ENCODE measurements at regions not wholly inside any gene's neighbourhood (a gene's known extent, or its start where the extent isn't known, plus 50 kb on each side); places are given as distances from the start of the nearest gene placed in this dataset.
"Not testable (repeated sequence)": the region's sequence is repeated elsewhere in the genome, so short reads cannot be mapped to it uniquely, and the experiment has no call there.

DNA sequence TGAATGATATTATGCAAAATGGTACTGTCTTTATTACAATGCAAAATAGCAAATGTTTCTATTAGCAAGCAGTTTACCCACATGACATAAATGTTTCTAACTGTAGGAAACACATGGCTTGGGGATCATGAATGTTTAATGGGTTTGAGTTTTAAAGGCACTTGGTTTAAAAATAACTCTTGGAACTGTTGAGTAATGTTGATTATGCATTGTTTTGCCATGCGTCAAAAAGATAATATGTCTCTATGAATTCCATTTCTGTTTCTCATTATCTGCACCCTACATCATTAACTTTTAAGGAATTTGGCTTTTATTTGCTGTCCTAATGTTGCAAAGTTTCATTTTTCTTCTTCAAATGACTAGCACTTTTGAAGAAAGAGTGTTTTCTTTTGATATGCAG is 1355.5 kb downstream of the SUCLG1 start:
- H3K4me3 ChIP-seq (ENCODE audit: low read depth, low read length): no peak overlapping the region
- TF ChIP-seq, protein P1, sequence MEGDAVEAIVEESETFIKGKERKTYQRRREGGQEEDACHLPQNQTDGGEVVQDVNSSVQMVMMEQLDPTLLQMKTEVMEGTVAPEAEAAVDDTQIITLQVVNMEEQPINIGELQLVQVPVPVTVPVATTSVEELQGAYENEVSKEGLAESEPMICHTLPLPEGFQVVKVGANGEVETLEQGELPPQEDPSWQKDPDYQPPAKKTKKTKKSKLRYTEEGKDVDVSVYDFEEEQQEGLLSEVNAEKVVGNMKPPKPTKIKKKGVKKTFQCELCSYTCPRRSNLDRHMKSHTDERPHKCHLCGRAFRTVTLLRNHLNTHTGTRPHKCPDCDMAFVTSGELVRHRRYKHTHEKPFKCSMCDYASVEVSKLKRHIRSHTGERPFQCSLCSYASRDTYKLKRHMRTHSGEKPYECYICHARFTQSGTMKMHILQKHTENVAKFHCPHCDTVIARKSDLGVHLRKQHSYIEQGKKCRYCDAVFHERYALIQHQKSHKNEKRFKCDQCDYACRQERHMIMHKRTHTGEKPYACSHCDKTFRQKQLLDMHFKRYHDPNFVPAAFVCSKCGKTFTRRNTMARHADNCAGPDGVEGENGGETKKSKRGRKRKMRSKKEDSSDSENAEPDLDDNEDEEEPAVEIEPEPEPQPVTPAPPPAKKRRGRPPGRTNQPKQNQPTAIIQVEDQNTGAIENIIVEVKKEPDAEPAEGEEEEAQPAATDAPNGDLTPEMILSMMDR (IDR thresholded peaks at IDR 0.05; ENCODE audit: control insufficient read depth, extremely low read depth, insufficient read depth): no peak
- no peak for DNase-seq (ENCODE audit: low read depth)

DNA sequence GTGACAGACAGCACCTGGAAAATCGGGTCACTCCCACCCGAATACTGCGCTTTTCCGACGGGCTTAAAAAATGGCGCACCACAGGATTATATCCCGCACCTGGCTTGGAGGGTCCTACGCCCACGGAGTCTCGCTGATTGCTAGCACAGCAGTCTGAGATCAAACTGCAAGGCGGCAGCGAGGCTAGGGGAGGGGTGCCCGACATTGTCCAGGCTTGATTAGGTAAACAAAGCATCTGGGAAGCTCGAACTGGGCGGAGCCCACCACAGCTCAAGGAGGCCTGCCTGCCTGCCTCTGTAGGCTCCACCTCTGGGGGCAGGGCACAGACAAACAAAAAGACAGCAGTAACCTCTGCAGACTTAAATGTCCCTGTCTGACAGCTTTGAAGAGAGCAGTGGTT is 1370.0 kb downstream of the SUCLG1 start:
- not testable (repeated sequence) for DNase-seq (ENCODE audit: low read depth)

DNA sequence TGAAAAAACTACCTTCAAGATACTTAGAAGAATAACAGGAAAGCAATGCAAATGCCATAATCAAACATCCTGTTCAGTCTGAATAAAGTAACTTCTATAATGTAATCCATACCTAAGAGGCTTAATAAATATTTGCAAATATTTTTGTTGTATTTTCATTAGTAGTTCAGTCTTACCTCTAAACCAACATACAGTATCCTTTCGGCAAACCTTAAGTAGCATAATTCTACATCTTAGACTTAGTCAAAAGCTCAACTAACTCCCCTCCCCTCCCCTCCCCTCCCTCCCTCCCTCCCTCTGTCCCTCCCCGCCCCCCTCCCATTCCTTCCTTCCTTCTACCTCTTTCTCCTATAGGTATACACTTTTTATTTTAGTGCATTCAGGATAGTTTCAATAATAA is 1373.2 kb downstream of the SUCLG1 start:
- H3K4me3 ChIP-seq (ENCODE audit: low read depth, low read length): no peak overlapping the region
- TF ChIP-seq, protein P1 (IDR thresholded peaks at IDR 0.05; ENCODE audit: control insufficient read depth, extremely low read depth, insufficient read depth): no peak
- DNase-seq (ENCODE audit: low read depth): no peak

More for the DNA sequence above, 1370.0 kb downstream of the SUCLG1 start:
- H3K4me3 ChIP-seq (ENCODE audit: low read depth, low read length): not testable (repeated sequence)

DNA sequence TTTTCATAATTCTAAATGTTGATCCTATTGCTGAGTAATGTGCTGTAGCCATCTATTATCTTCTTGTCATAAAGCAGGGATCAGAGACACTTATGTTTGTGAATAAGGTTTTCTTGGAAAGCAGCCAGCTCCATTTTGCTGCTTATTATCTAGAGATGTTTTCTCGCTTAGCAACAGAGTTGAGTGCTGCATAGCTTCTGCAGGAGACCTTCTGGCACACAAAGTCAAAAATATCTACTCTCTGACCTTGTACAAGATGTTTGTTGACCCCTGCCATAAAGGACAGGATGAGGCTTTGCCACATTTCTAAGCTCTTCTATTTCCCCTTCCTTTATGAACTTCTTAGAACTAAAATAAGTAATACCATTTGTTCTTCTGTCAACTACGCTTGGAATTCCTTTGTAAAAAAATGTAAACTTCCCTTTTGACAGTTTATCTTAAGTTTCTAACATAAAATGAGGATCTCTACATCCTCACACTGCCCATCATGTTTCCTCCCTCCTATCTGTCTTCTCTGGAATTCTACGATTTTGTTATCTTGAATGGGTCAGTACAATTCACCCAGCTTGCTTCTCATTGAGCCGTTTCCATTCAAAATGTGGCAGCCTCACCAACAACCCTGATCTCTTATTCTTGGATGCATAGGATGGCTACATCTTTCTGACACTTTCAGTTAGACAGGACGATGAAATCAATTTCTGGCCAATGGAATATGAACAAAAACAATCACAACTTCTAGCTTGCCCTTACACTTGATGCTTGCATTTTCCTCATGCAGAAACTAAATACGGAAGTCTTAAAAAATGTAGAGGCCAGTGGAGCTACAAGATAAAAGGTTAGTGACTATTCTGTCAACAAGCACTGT is 1377.0 kb downstream of the SUCLG1 start:
- TF ChIP-seq, protein P1 (IDR thresholded peaks at IDR 0.05; ENCODE audit: control insufficient read depth, extremely low read depth, insufficient read depth): no peak
- no peak overlapping the region for H3K4me3 ChIP-seq (ENCODE audit: low read depth, low read length)
- DNase-seq (ENCODE audit: low read depth): no peak

DNA sequence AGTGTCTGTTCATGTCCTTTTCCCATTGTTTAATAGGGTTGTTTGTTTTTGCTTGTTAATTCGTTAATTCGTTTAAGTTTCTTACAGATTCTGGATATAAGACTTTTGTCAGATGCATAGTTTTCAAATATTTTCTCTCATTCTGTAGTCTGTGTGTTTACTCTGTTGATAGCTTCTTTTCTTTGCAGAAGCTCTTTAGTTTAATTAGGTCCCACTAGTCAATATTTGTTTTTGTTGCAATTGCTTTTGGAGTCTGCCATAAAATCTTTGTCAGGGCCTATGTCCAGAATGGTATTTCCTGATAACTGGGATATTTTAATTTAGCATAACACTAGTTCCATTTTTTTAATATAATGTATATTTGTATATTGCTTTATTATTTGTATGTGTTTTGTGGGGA is 1380.1 kb downstream of the SUCLG1 start:
- H3K4me3 ChIP-seq (ENCODE audit: low read depth, low read length): no peak overlapping the region
- DNase-seq (ENCODE audit: low read depth): peak; percentile 39
- TF ChIP-seq, protein P1 (IDR thresholded peaks at IDR 0.05; ENCODE audit: control insufficient read depth, extremely low read depth, insufficient read depth): no peak

DNA sequence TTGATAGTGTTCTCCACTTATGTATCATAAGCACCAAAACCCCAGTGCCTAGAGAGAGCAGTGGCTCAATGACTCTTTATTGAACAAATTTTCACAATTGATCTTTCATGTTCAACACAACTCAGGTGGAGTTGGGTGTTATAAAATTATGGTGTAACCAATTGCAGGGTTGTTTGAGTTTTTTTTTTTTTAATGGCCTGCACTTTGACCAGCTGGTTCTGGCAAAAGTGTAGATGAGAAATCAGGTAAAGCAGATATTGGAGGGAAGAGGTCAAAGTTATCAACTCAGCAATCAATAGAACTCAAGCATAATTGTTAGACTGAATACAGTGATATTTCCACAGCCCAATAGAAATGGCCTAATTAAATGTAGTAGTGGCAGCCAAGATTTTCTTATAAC is 1386.3 kb downstream of the SUCLG1 start:
- H3K4me3 ChIP-seq (ENCODE audit: low read depth, low read length): no peak overlapping the region
- TF ChIP-seq, protein P1 (IDR thresholded peaks at IDR 0.05; ENCODE audit: control insufficient read depth, extremely low read depth, insufficient read depth): no peak
- DNase-seq (ENCODE audit: low read depth): no peak

DNA sequence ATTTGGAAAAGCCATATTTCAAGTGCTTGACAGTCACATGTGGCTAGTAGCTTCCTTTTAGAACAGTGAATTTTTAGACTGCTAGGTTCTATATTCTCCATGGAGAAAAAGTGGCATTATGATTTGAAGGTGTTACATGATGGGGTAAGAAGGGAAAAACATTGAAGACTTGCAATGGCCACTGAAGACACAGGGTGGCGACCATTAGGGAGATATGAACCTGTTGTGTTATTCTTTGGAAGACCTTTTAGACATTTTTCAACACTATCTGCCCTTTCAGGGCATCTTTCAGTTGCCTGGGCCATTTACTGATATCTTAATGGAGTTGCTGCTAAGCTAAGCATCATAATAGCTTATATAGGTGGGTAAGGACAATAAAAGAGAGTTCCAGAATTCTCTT is 1387.2 kb downstream of the SUCLG1 start:
- no peak overlapping the region for H3K4me3 ChIP-seq (ENCODE audit: low read depth, low read length)
- TF ChIP-seq, protein P1 (IDR thresholded peaks at IDR 0.05; ENCODE audit: control insufficient read depth, extremely low read depth, insufficient read depth): no peak
- DNase-seq (ENCODE audit: low read depth): no peak
